T-helper 2 cell treated with Interferon-gamma antibody and Interleukin-4, amounts not matched to agents 5 μg/mL and 100 μg/mL, for 36 hours (primary cell): ENCODE measurements at regions not wholly inside any gene's neighbourhood (a gene's known extent, or its start where the extent isn't known, plus 50 kb on each side); places are given as distances from the start of the nearest gene placed in this dataset.

ENCODE experiments used
- DNase-seq: peaks from one replicate; pipeline ENCODE4 v3.0.0; 2021; ENCODE audit warnings: low spot score
- H3K27ac Mint-ChIP-seq: one replicate; pipeline ENCODE4 v1.8.0; 2021; ENCODE audit warnings: mild to moderate bottlenecking, mixed read lengths
- H3K27me3 Mint-ChIP-seq: one replicate; pipeline ENCODE4 v1.8.0; 2021; ENCODE audit warnings: low read depth, mixed read lengths
- H3K36me3 Mint-ChIP-seq: one replicate; pipeline ENCODE4 v1.8.0; 2021; ENCODE audit warnings: low read depth, mixed read lengths
- H3K4me1 Mint-ChIP-seq: one replicate; pipeline ENCODE4 v1.8.0; 2021; ENCODE audit warnings: low read depth, mixed read lengths
- H3K4me3 Mint-ChIP-seq: one replicate; pipeline ENCODE4 v1.8.0; 2022; ENCODE audit warnings: mild to moderate bottlenecking, moderate library complexity, mixed read lengths
- H3K9me3 Mint-ChIP-seq: one replicate; pipeline ENCODE4 v1.8.0; 2021; ENCODE audit warnings: mixed read lengths

DNA sequence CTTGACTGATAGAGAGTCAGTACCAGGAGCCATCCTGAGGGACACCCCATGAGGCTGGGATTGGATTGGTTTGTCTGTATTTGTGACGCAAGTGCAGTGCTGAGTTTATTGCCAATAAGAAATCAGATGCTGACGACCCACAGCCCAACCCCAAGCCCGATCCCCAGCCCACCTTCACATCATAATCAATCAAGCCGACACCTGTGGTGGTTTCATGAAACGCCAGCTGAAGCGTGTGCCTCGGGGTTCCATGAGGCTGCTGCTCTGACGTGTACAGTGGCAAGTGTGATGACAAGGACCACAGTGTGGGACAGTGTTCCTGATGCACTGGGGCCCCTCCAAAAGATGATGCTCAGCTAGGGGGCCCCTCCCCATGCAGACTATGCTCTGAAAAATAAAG, 62.1 kb upstream of the C14orf180 start:
- Mint-ChIP-seq H3K4me3 (no peak overlapping the region), H3K27me3 (no peaks in the 10 kb centered on the region), H3K27ac (no peak overlapping the region), H3K4me1 (no peaks in the 10 kb centered on the region), H3K36me3 (no peaks in the 10 kb centered on the region), H3K9me3 (no peaks in the 10 kb centered on the region)
- no peak for DNase-seq

DNA sequence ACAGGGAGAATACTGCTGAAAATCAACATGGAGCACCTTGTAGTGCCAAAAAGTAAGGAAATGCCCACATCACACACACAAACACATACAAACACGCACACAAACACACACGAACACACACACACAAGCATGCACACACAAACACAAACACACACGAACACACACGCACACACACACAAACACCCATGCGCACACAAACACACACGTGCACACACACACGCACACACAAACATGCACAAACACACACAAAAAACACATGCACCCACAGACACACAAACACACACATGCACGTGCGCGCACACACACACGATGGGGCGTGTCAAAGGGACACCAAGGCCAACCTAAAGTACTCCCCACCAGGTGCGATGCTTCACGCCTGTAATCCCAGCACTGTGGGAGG, 61.7 kb upstream of the C14orf180 start:
- Mint-ChIP-seq H3K4me1 (no peaks in the 10 kb centered on the region), H3K36me3 (no peaks in the 10 kb centered on the region), H3K9me3 (no peaks in the 10 kb centered on the region), H3K4me3 (no peak overlapping the region), H3K27me3 (no peaks in the 10 kb centered on the region), H3K27ac (no peak overlapping the region)
- DNase-seq = no peak

DNA sequence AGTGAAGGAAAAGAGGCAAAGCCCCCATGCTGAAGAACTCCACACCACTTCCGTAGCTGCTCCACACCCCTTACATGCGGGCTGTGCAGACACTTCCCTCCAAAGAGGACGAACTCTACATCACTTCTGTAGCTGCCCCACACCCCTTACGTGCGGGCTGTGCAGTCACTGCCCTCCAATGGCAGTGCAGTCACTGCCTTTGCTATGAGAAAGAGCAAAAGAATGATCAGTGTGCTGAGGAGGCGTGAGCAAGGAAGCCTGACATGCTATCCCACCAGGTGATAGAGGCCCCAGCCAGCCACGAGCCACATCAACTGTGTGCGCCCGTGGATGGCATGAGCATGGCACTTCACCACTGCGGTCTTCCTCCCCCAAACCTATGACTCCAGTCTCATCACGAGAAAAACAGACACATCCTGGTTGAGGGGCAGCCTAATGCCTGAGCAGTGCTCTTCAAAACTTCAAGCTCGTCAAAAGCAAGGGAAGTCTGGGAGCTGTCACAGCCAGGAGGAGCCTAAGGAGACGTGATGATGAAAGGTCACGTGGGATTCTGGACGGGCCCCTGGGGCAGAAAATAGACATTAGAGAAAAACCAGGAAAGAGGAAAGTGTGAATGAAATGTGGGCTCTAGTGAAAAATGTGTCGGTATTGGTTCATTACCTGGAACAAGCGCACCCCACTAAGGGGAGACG, 60.8 kb upstream of the C14orf180 start:
- Mint-ChIP-seq H3K9me3 (no peaks in the 10 kb centered on the region), H3K27ac (no peak overlapping the region), H3K4me1 (no peaks in the 10 kb centered on the region)

DNA sequence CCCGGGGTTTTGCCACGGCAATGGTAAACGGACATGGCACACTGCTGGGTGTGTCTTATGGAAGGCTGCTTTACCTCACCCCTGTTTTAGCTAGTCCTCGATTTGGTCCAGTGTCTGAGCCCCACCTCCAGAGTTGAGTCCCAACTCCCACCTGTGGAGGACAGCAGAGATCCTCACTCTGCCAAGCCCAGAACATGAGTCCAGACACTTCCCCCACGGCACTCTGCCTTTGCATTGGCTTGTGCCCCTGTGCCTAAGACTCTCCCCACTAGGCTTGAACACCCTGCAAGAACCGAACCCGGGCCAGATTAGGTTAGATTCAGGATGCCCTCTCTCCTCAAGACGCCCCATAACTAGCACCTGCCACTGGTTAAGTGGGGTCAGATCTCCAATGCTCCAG, 59.8 kb upstream of the C14orf180 start:
- H3K9me3 Mint-ChIP-seq = no peaks in the 10 kb centered on the region
- no peaks in the 10 kb centered on the region for H3K36me3 Mint-ChIP-seq
- no peak overlapping the region for H3K27ac Mint-ChIP-seq
- H3K4me3 Mint-ChIP-seq = no peak overlapping the region
- H3K27me3 Mint-ChIP-seq = no peaks in the 10 kb centered on the region
- H3K4me1 Mint-ChIP-seq = no peaks in the 10 kb centered on the region
- no peak for DNase-seq

More for the DNA sequence above, 60.8 kb upstream of the C14orf180 start:
- Mint-ChIP-seq H3K36me3 (no peaks in the 10 kb centered on the region), H3K4me3 (no peak overlapping the region), H3K27me3 (no peaks in the 10 kb centered on the region)
- DNase-seq = no peak

DNA sequence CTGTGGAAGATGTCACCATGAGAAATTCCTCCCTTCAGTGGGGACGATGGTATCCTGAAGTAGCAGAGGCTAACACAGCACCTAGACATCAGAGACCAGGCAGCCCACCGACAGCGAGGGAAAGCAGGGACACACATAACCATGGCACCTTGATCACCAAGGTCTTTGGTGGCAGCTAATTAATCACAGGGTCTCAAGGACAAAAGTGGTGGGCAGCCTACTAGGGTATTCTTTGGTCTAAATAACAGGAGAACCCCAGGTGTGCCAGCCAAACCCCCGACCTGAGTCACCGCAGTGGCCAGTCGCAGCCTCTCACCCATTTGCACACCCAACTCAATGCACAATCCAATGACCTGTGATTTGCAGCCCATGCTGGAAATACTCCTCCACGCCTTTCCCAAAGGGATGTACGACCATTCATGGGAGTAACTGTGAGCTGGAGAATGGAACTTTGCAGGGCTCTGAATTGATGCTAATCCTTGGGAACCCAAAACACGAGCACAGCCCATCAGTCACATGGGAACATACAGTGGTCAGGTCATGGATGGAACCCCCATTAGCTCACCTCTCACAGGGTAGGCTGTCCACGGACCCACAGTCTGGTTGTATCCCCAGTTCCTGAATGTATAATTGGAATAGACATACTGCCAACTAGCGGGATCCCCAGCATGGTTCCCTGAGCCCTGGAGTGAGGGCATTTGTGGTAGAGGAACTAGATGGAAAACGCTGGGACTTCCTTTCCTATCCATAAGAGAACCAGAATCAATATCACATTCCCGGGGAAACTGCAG, 58.7 kb upstream of the C14orf180 start:
- DNase-seq = no peak
- H3K27me3 Mint-ChIP-seq = no peaks in the 10 kb centered on the region
- no peaks in the 10 kb centered on the region for H3K9me3 Mint-ChIP-seq
- H3K36me3 Mint-ChIP-seq = no peaks in the 10 kb centered on the region
- H3K4me3 Mint-ChIP-seq = no peak overlapping the region
- H3K27ac Mint-ChIP-seq = no peak overlapping the region
- no peaks in the 10 kb centered on the region for H3K4me1 Mint-ChIP-seq

DNA sequence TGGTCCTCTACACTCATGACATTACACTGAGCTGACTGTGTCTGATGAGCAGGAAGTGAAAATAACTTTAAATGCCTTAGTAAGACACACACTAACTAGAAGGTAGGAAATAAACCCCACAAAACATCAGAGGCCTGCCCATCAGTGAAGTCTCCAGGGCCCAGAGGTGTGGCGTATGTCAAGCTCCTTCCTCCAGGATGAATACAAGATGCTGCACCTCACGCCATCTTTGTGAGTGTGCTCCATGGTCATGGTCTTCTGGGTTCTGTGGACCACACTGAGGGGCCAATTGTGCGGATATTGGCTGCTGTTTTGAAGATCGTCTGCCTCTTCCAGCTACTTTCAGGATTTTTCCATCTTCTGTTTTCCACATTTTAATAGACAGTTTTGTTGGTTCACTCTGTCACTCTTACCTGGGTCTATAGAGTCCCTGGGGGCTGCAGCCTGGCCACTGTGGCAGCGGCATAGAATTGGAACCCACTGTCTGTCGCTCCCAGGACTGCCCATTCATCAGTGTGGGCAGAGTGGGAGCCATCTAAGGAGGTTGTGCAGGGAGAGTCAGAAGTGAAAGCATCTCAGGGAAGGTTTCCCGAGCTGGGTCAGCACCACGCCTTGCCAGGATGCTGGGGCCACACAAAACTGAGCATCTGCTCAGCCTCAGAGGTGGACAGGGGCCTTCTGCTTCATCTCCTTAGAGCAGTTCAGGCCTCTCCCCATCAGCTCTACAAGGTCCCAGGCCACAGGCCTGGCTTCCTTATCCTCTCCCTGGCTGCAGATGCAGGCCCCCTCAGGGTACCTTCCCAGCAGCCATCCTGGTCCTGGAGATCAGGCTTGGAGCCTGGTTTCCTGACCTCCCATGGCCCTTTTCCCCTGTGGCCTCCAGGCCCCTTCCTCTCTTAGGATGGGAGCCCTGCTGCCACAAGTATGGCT, 57.5 kb upstream of the C14orf180 start:
- Mint-ChIP-seq H3K4me1 (no peaks in the 10 kb centered on the region), H3K27ac (no peak overlapping the region), H3K27me3 (no peaks in the 10 kb centered on the region), H3K36me3 (no peaks in the 10 kb centered on the region), H3K9me3 (peaks cover 5% of the 10 kb centered on the region), H3K4me3 (no peak overlapping the region)
- no peak for DNase-seq

DNA sequence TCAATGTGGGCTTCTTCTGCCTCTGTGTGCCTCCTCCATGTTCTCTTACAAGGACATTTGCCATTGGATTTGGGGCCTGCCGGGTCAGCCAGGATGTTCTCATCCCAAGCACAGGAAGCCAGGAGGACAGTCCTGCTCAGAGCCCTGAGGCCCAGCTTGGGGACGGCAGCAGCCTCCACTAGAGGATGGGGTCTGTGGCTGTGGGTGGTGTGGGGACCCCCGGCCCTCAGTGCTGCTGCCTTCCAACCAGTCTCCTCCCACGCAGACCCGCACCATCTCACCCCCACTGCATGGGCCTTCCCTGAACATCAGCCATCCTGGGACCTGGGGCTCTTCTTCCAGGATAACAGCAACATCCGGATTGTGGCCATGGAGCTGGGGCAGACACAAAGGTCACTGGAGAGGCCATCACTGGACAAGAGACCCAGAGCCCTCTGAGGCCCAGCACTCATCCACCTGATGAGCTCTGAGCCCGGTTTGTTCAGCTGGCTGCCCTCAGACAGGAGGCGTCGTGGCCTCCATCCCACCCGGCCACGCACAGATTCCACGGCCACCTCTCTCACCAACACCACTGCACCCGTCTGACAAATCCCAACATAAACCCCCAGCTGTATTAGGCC, 56.5 kb upstream of the C14orf180 start:
- H3K27ac Mint-ChIP-seq = no peak overlapping the region
- DNase-seq = no peak
- H3K4me3 Mint-ChIP-seq = no peak overlapping the region
- no peaks in the 10 kb centered on the region for H3K36me3 Mint-ChIP-seq
- peaks cover 15% of the 10 kb centered on the region for H3K9me3 Mint-ChIP-seq
- no peaks in the 10 kb centered on the region for H3K27me3 Mint-ChIP-seq
- H3K4me1 Mint-ChIP-seq = no peaks in the 10 kb centered on the region

DNA sequence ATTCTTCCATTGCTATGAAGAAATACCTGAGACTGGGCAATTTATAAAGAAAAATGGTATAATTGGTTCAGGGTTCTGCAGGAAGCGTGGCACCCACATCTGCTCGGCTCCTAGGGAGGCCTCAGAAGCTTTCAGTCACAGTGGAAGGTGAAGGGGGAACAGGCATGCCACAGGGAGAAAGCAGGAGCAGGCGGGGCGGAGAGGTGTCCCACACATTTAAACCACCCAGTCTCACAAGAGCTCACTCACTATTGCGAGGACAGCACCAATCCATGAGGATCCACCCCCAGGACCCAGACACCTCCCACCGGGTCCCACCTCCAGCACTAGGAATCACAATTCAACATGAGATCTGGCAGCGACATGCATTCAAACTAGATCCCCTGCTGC, 56.0 kb upstream of the C14orf180 start:
- H3K4me3 Mint-ChIP-seq = no peak overlapping the region
- peaks cover 20% of the 10 kb centered on the region for H3K9me3 Mint-ChIP-seq
- no peak overlapping the region for H3K27ac Mint-ChIP-seq
- H3K4me1 Mint-ChIP-seq = no peaks in the 10 kb centered on the region
- no peaks in the 10 kb centered on the region for H3K27me3 Mint-ChIP-seq
- DNase-seq = no peak
- H3K36me3 Mint-ChIP-seq = no peaks in the 10 kb centered on the region

DNA sequence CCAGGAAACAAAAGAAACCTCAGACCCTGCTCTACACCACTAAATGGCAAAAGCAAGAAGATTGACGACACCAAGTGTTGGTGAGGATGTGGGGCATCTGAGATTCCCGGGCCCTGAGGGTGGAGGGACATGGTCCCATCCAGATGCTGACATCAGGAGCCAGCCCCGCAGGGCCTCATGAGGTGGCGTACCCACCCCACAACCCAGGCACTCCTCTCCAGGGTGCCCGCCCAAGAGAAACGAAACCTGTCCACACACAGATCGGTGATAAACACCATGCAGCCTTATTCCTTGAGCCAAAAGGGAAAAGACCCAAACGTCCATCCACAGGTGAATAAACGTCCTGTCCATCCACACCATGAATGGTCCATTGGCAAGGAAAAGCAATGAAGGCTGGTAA, 54.8 kb upstream of the C14orf180 start:
- Mint-ChIP-seq H3K4me3 (no peak overlapping the region), H3K36me3 (no peaks in the 10 kb centered on the region), H3K9me3 (peaks cover 20% of the 10 kb centered on the region), H3K4me1 (no peaks in the 10 kb centered on the region), H3K27ac (no peak overlapping the region), H3K27me3 (no peaks in the 10 kb centered on the region)
- no peak for DNase-seq

DNA sequence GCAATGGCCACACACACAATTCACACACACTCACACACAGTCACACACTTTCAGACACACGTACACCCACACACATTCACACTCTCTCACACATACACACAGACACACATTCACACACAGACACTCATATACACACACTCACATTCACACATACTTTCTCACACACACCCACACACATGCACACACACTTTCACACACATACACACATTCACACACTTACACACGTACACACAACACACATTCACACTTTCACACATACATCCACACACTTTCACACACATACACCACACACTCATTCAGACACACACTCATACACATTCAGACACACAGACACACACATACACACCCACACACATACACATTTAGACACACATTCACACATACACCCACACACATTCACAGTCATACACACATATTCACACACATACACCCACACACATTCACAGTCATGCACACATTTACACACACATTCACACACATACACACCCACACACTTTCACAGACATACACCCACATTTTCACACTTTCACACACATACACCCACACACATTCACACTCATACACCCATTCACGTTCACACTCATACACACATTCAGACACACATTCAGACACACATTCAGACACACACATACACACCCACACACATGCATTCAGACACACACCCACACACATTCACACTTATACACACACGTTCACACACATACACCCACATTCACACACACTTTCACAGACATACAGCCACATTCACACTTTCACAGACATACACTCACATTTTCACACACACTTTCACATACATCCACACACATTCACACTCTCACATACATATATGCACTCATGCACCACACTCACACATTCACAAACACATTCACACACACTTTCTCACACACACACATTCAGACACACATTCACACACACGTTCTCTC, 52.6 kb upstream of the C14orf180 start:
- no peaks in the 10 kb centered on the region for H3K36me3 Mint-ChIP-seq
- DNase-seq = no peak
- H3K4me3 Mint-ChIP-seq = no peak overlapping the region
- H3K27me3 Mint-ChIP-seq = no peaks in the 10 kb centered on the region
- H3K27ac Mint-ChIP-seq = no peak overlapping the region
- H3K4me1 Mint-ChIP-seq = no peaks in the 10 kb centered on the region
- H3K9me3 Mint-ChIP-seq = peaks cover 20% of the 10 kb centered on the region

DNA sequence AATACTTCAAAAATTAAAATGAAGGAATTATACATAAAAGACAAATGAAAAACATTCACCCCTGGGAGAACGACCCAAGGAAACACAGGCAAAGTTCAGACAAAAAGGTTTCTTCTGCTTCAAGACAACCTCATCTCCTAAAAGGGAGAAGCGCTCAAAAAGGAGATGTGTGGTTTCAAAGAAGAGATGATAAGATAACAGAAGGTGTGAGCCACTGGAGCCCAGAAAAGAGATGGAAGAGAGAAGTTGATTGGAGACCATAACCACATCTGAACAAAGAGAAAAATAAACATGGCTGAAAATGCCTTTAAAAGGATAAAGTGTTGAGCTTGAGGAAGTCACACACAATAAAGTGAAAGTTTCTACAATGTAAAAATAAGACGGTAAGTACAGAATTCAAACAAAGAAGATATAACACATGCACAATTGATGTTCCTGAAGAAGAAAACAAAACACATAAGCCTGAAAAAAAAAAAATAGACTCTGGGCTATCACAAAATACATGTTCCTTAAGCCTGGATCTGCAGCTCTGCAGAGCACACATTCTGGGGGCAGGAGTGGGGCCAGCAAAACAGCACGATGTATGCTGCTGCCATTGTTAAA, 51.6 kb upstream of the C14orf180 start:
- H3K27me3 Mint-ChIP-seq = no peaks in the 10 kb centered on the region
- no peaks in the 10 kb centered on the region for H3K36me3 Mint-ChIP-seq
- no peaks in the 10 kb centered on the region for H3K4me1 Mint-ChIP-seq
- H3K9me3 Mint-ChIP-seq = peaks cover 20% of the 10 kb centered on the region
- H3K27ac Mint-ChIP-seq = no peak overlapping the region
- H3K4me3 Mint-ChIP-seq = no peak overlapping the region
- DNase-seq = no peak

DNA sequence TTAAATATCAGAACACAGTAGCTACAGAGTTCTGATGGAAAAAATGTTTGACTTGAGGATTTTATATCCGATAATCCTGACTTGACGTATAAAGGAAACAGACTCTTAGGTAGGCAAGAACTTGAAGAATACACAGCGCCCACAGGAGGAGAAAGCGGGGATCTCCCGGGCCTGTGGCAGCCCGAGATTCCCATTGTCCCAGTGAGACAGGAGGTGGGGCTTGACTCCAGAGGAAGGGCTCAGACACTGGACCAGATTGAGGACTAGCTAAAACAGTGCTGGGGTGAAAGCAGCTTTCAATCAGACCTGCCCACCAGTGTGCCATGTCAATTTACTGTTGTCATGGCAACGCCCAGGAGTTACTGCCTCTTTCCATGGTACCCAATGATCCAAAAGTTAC, 51.1 kb upstream of the C14orf180 start:
- Mint-ChIP-seq H3K27me3 (no peaks in the 10 kb centered on the region), H3K36me3 (no peaks in the 10 kb centered on the region), H3K4me3 (no peak overlapping the region), H3K27ac (no peak overlapping the region), H3K9me3 (peaks cover 20% of the 10 kb centered on the region), H3K4me1 (no peaks in the 10 kb centered on the region)
- no peak for DNase-seq
